ENCODE measurements at regions not wholly inside any gene's neighbourhood (a gene's known extent, or its start where the extent isn't known, plus 50 kb on each side); places are given as distances from the start of the nearest gene placed in this dataset.

DNA sequence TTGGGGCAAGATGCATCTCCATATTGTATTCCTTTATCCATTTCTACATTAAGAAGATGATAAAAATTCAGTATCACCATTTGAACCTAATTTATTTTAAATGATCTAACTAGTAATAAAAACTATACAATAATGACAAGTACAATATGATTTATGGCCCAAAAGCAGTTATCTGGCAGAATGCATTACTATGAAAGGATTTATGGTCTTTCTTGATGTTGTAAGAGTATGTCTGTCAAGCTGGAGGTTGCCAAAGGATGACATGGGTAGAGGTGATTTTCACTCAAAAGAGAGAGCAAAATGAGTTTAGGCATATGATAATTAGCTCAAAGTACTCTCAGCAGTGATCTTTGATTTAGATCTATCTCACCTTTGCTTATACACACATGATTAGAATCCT lies 54.2 kb upstream of the MAP2 start:
- no peak overlapping the region for H3K27ac ChIP-seq (ENCODE audit: insufficient read length, low read depth, low read length)

More for the DNA sequence above, 54.2 kb upstream of the MAP2 start:
- Histone ChIP-seq H3K9me3 (ENCODE audit: control insufficient read depth, low read depth, low read length) (no peaks in the 10 kb centered on the region), H3K23me2 (ENCODE audit: insufficient read length, low read depth, low read length, poor library complexity, severe bottlenecking) (no peaks in the 10 kb centered on the region), H2BK12ac (ENCODE audit: insufficient read length, low read depth, low read length) (no peak overlapping the region), H3K9ac (ENCODE audit: extremely low read depth, insufficient read length, low read length) (no peak overlapping the region), H4K5ac (ENCODE audit: insufficient read length, low read depth, low read length) (no peak overlapping the region), H2BK5ac (ENCODE audit: insufficient read length, low read length) (no peak overlapping the region), H4K8ac (replicated peaks; ENCODE audit: insufficient read length, low read depth, low read length) (no peak overlapping the region), H3K4ac (ENCODE audit: low read depth, low read length) (no peak overlapping the region), H3K79me2 (ENCODE audit: insufficient read depth, low read length) (no peaks in the 10 kb centered on the region), H3K27me3 (ENCODE audit: insufficient read depth, low read length) (no peaks in the 10 kb centered on the region), H2BK15ac (ENCODE audit: low read depth, low read length) (no peak overlapping the region), H4K91ac (ENCODE audit: insufficient read length, low read depth, low read length) (no peak overlapping the region), H3K14ac (ENCODE audit: insufficient read depth, low read length) (no peak overlapping the region), H3K4me1 (ENCODE audit: insufficient read depth, low read length) (no peaks in the 10 kb centered on the region), H2BK120ac (ENCODE audit: low read depth, low read length, poor library complexity, severe bottlenecking) (no peak overlapping the region), H3K56ac (ENCODE audit: insufficient read length, low read depth, low read length) (no peak overlapping the region), H2BK20ac (ENCODE audit: low read depth, low read length, poor library complexity, severe bottlenecking) (no peak overlapping the region), H2AFZ (ENCODE audit: low read length) (no peak overlapping the region), H3K23ac (ENCODE audit: insufficient read length, low read depth, low read length) (no peak overlapping the region), H3K79me1 (ENCODE audit: insufficient read depth, low read depth, low read length, poor library complexity, severe bottlenecking) (no peaks in the 10 kb centered on the region), H3K18ac (ENCODE audit: insufficient read length, low read depth, low read length) (no peak overlapping the region), H3T11ph (ENCODE audit: low read length) (no peak overlapping the region), H3K4me2 (ENCODE audit: insufficient read depth, insufficient read length, low read length) (no peak overlapping the region), H2AK5ac (ENCODE audit: insufficient read length, low read length) (no peak overlapping the region), H4K20me1 (ENCODE audit: control insufficient read depth, insufficient read depth, insufficient read length) (no peaks in the 10 kb centered on the region)
- Mint-ChIP-seq H3K4me3 (no peak overlapping the region), H3K4me1 (no peaks in the 10 kb centered on the region), H3K27ac (no peak overlapping the region), H3K36me3 (ENCODE audit: insufficient read depth in 1 of 3, low read depth in 3 of 3) (peaks cover 3 to 25% (median 15%) of the 10 kb centered on the region in 3 experiments; a peak in 5 of 7 replicates), H3K9me3 (peaks cover 26% of the 10 kb centered on the region in 2 experiments), H3K27me3 (ENCODE audit: low read depth) (peaks cover 1% of the 10 kb centered on the region)
- DNase-seq: no peak
- TF ChIP-seq, protein P1, sequence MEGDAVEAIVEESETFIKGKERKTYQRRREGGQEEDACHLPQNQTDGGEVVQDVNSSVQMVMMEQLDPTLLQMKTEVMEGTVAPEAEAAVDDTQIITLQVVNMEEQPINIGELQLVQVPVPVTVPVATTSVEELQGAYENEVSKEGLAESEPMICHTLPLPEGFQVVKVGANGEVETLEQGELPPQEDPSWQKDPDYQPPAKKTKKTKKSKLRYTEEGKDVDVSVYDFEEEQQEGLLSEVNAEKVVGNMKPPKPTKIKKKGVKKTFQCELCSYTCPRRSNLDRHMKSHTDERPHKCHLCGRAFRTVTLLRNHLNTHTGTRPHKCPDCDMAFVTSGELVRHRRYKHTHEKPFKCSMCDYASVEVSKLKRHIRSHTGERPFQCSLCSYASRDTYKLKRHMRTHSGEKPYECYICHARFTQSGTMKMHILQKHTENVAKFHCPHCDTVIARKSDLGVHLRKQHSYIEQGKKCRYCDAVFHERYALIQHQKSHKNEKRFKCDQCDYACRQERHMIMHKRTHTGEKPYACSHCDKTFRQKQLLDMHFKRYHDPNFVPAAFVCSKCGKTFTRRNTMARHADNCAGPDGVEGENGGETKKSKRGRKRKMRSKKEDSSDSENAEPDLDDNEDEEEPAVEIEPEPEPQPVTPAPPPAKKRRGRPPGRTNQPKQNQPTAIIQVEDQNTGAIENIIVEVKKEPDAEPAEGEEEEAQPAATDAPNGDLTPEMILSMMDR (conservative IDR thresholded peaks at IDR 0.05): no peak

Data from H9 (cell line).